Psoas muscle (tissue), 7 donors: ENCODE measurements at regions not wholly inside any gene's neighbourhood (a gene's known extent, or its start where the extent isn't known, plus 50 kb on each side); places are given as distances from the start of the nearest gene placed in this dataset.
A peak's percentile ranks its signal among the peaks of the same experiment; 100 is the strongest.

Experiments
- ATAC-seq, 4 donors: fragments of 200-7000 bp; cut with Tn5 transposase; one replicate each; pipeline ENCODE4 v1.9.1; 2020; ENCODE audit warnings: moderate library complexity in 3 of 4, mild to moderate bottlenecking in 2 of 4
- DNase-seq, 2 donors: peaks; one replicate each; pipeline ENCODE4 v3.0.0-alpha.2; 2020
- H3K27ac ChIP-seq: fragments of 200-600 bp; one replicate; pipeline ENCODE4 v1.8.0; 2022
- H3K27me3 ChIP-seq, 3 donors: fragments of 200-600 bp in 1 of 3; one replicate each; pipeline versions ENCODE4 v1.6.1 to v1.8.0; 2013 to 2022; ENCODE audit warnings: low read length in 2 of 3, mild to moderate bottlenecking in 2 of 3, moderate library complexity in 1 of 3; ENCODE audit not compliant: insufficient read depth in 3 of 3
- H3K36me3 ChIP-seq, 2 donors: fragments of 200-600 bp in 1 of 2; one replicate each; pipeline versions ENCODE4 v1.6.1 to v1.8.0; 2013 to 2022; ENCODE audit warnings: low read depth in 1 of 2, mild to moderate bottlenecking in 1 of 2, moderate library complexity in 1 of 2; ENCODE audit not compliant: insufficient read depth in 1 of 2
- H3K4me1 ChIP-seq: fragments of 200-600 bp; one replicate; pipeline ENCODE4 v1.8.0; 2022
- H3K4me3 ChIP-seq: fragments of 200-600 bp; one replicate; pipeline ENCODE4 v1.8.0; 2022; ENCODE audit warnings: mild to moderate bottlenecking
- H3K9me3 ChIP-seq: fragments of 200-600 bp; one replicate; pipeline ENCODE4 v1.8.0; 2022
- CTCF ChIP-seq: fragments of 200-600 bp; IDR thresholded peaks from one replicate; pipeline ENCODE4 v1.8.0; 2022; ENCODE audit warnings: antibody characterized with exemption
- WGBS, 3 donors: extraction: QIAGEN DNeasy Blood & Tissue Kit; methylation state at CpG; one replicate each; pipeline versions ENCODE4 v1.1.6 to v1.1.7; 2013; 5-methylcytosine and 5-hydroxymethylcytosine counted together
- intact Hi-C, 2 donors: fragments of 100-400 bp; cut with DNase I; formaldehyde crosslinking; loops; one replicate each; pipeline versions ENCODE4 v1.11.0 to v1.14.2; 2022
- donor health status: healthy with polysubstance abuse.
- donor health status: DM: no; HTN: no; CAD: no; lungs with moderate emphysema.
- donor health status: Bipolar disorder and iron deficiency.
- donor health status: healthy.
- donor health status: DM: yes; HTN: yes; CAD: no.
- donor health status: DM: no; HTN: no; CAD: no.
- donor health status: DM: yes; HTN: yes; CAD: no.

DNA sequence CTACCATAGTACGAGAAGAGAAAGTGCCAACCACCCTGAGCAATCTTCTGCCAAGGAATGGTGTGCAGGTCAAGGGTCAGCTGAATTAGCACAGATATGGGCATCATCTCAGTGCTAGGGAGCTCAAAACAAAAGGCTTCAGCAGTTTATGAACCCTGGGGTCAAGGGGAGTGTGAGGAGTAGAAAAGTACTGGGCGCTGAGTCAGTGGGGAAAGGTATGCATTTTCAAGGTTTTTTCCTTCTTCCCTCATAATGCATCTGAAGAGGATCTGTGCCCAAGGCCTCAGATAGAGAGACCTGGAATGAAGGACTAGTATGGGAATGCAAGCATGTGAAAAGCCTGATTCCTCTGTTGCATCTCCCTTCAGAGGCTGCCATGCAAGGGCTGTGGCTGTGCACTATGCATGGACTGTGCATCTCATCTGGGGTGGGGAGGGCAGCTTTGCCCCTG, 81.7 kb downstream of the PERP start:
- Histone ChIP-seq H3K36me3 (no peaks in the 10 kb centered on the region), H3K4me3 (no peak overlapping the region), H3K27ac (no peak overlapping the region), H3K27me3 (peaks cover 0 to 2% (median 0%) of the 10 kb centered on the region in 3 donors), H3K4me1 (no peaks in the 10 kb centered on the region), H3K9me3 (no peaks in the 10 kb centered on the region)
- ATAC-seq: no peak
- WGBS, 3 donors: 92 to 98% (median 97%) methylated on average over 2 of the region's 2 CpGs
- no peak for DNase-seq
- no peak for TF ChIP-seq CTCF
- intact Hi-C loops: no loop called here

GRCh38 chr6:138026342-138026741, 80.9 kb downstream of the PERP start:
- DNase-seq (no peak), ATAC-seq (no peak)
- TF ChIP-seq CTCF: no peak
- H3K4me1 ChIP-seq: no peaks in the 10 kb centered on the region
- no peak overlapping the region for H3K4me3 ChIP-seq
- intact Hi-C loops: no loop called here
- H3K36me3 ChIP-seq: no peaks in the 10 kb centered on the region
- WGBS, 3 donors: 63 to 85% (median 81%) methylated on average over 3 of the region's 3 CpGs
- no peak overlapping the region for H3K27ac ChIP-seq
- H3K9me3 ChIP-seq: no peaks in the 10 kb centered on the region
- H3K27me3 ChIP-seq: peaks cover 0 to 2% (median 0%) of the 10 kb centered on the region in 3 donors

GRCh38 chr6:138028893-138029292, 78.3 kb downstream of the PERP start:
- Histone ChIP-seq H3K36me3 (no peaks in the 10 kb centered on the region), H3K4me1 (no peaks in the 10 kb centered on the region), H3K27me3 (peaks cover 0 to 2% (median 0%) of the 10 kb centered on the region in 3 donors), H3K4me3 (no peak overlapping the region), H3K27ac (no peak overlapping the region), H3K9me3 (no peaks in the 10 kb centered on the region)
- no peak for TF ChIP-seq CTCF
- DNase-seq: no peak
- ATAC-seq: no peak
- intact Hi-C loops: no loop called here
- 75 to 83% (median 81%) methylated on average over 6 of the region's 6 CpGs for WGBS, 3 donors

DNA sequence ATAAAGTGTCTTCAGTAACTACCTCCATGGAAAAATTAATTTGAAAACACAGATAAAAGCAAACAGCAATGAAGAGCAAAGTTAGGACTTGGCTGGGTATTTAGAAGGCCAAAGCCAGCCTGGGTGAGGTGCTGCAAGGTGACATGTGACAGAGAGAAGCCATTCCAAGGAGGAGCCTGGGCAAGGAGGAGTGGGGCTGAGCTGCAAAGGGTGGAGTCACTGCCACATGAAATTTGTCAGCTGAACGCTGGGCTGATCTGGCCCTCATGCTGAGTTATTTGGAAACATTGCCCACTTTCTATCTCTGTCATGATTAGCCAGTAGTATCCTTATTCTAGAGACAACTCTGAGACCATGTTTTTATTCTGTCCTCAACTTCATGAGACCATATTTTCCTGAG, 76.3 kb downstream of the PERP start:
- DNase-seq: no peak
- Histone ChIP-seq H3K27me3 (peaks cover 0 to 2% (median 0%) of the 10 kb centered on the region in 3 donors), H3K4me3 (no peak overlapping the region), H3K4me1 (no peaks in the 10 kb centered on the region), H3K9me3 (no peaks in the 10 kb centered on the region), H3K27ac (no peak overlapping the region), H3K36me3 (no peaks in the 10 kb centered on the region)
- 5 to 35% (median 25%) methylated on average over 1 of the region's 1 CpG for whole genome bisulfite sequencing, 3 donors
- ATAC-seq: no peak
- TF ChIP-seq CTCF: no peak
- intact Hi-C loops: no loop called here

DNA sequence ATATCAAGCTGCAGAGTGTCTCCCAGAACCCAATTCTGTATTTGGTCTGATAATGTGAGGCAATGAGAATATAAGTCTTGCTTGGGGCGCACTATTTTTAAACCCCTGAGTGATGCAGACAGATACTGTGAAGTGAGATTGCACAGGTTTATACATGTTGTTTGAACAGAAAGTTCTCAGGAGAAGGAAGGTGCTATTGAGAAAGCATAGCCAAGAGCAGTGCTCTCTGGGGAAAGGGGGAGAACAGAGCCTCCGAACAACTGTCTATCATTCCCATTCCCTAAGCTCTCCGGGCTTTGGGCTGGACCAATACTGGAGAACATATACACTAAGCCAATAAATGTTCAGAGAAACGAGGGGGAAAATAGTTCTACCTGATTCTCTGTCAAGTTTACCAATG, 75.8 kb downstream of the PERP start:
- H3K27ac ChIP-seq: no peak overlapping the region
- ATAC-seq: peak in 1 of 4 donors; percentile 13

More for the DNA sequence above, 75.8 kb downstream of the PERP start:
- H3K36me3 ChIP-seq: no peaks in the 10 kb centered on the region
- H3K4me3 ChIP-seq: no peak overlapping the region
- H3K9me3 ChIP-seq: no peaks in the 10 kb centered on the region
- no peak for DNase-seq
- intact Hi-C loops: no loop called here
- WGBS, 3 donors: 76 to 78% (median 77%) methylated on average over 4 of the region's 4 CpGs
- H3K4me1 ChIP-seq: no peaks in the 10 kb centered on the region
- H3K27me3 ChIP-seq: peaks cover 0 to 5% (median 0%) of the 10 kb centered on the region in 3 donors
- no peak for TF ChIP-seq CTCF
